K562 (cell line): ENCODE measurements at regions not wholly inside any gene's neighbourhood (a gene's known extent, or its start where the extent isn't known, plus 50 kb on each side); places are given as distances from the start of the nearest gene placed in this dataset.

Source experiments
- BHLHE40 ChIP-seq: IDR thresholded peaks from 2 replicates; pipeline ENCODE4 v1.6.1; 2011; ENCODE audit warnings: low read length, improper control_type of control experiment
- CAMTA2 ChIP-seq: fragments of 250-450 bp; sonication (Bioruptor Pico); conservative IDR thresholded peaks from 2 replicates; pipeline ENCODE4 v1.5.1; 2022
- CBX1 ChIP-seq: sonication (generic); IDR thresholded peaks from 2 replicates; pipeline ENCODE4 v1.6.1; 2016; ENCODE audit warnings: antibody characterized with exemption, low read depth, mild to moderate bottlenecking
- DLX4 ChIP-seq: fragments of 250-450 bp; sonication (Bioruptor Pico); IDR thresholded peaks from 2 replicates; pipeline ENCODE4 v1.6.1; 2021; ENCODE audit warnings: mild to moderate bottlenecking
- DMBX1 ChIP-seq: fragments of 250-450 bp; sonication (Bioruptor Pico); IDR thresholded peaks from 2 replicates; pipeline ENCODE4 v1.8.0; 2022; ENCODE audit warnings: inconsistent platforms, mild to moderate bottlenecking, moderate library complexity, borderline replicate concordance
- E2F8 ChIP-seq: fragments of 450-650 bp; IDR thresholded peaks from 2 replicates; pipeline ENCODE4 v1.7.1; 2018; ENCODE audit warnings: mild to moderate bottlenecking, low read depth; ENCODE audit not compliant: partially characterized antibody
- ELF1 ChIP-seq: fragments of 200-800 bp; sonication (Bioruptor generic); IDR thresholded peaks from 2 replicates; pipeline ENCODE4 v1.6.1; 2016; ENCODE audit warnings: missing genetic modification characterization, missing compliant biosample characterization
- FOXK1 ChIP-seq: sonication (generic); formaldehyde crosslinking; IDR thresholded peaks from 2 replicates; pipeline ENCODE4 v1.8.0; 2022; ENCODE audit warnings: missing genetic modification reagents, mild to moderate bottlenecking, borderline replicate concordance
- GMEB1 ChIP-seq: fragments of 250-450 bp; sonication (Bioruptor Pico); IDR thresholded peaks from 2 replicates; pipeline ENCODE4 v1.4.0; 2020; ENCODE audit warnings: mild to moderate bottlenecking
- KDM2B ChIP-seq: fragments of 250-450 bp; sonication (Bioruptor Pico); IDR thresholded peaks from 2 replicates; pipeline ENCODE4 v1.8.0; 2021; ENCODE audit warnings: mild to moderate bottlenecking, moderate library complexity
- MCM2 ChIP-seq: fragments of 450-650 bp; IDR thresholded peaks from 2 replicates; pipeline ENCODE4 v1.6.1; 2017; ENCODE audit warnings: low read depth, mild to moderate bottlenecking
- NONO ChIP-seq, 2 experiments: fragments of 200-400 bp in 1 of 2; fragments of 450-650 bp in 1 of 2; formaldehyde crosslinking in 1 of 2; IDR thresholded peaks; 2 replicates each; pipeline ENCODE4 v1.6.1; 2017; ENCODE audit warnings: low read depth in 2 of 2, mild to moderate bottlenecking in 2 of 2, moderate library complexity in 2 of 2, low read length in 1 of 2
- NR0B1 ChIP-seq: fragments of 450-650 bp; IDR thresholded peaks from one replicate; pipeline ENCODE4 v1.6.1; 2018; ENCODE audit warnings: mild to moderate bottlenecking, moderate library complexity; ENCODE audit not compliant: partially characterized antibody
- RBBP5 ChIP-seq: fragments of 200-600 bp; sonication (generic); IDR thresholded peaks from 2 replicates; pipeline ENCODE4 v1.6.1; 2012; ENCODE audit warnings: borderline replicate concordance, mild to moderate bottlenecking, low read length, control low read depth, inconsistent platforms; ENCODE audit not compliant: insufficient read depth, poor library complexity, severe bottlenecking
- SRSF9 ChIP-seq: fragments of 200-400 bp; formaldehyde crosslinking; IDR thresholded peaks from 2 replicates; pipeline ENCODE4 v1.6.1; 2017; ENCODE audit warnings: low read depth, low read length, borderline replicate concordance
- TARDBP ChIP-seq: fragments of 450-650 bp; IDR thresholded peaks from 2 replicates; pipeline ENCODE4 v1.6.1; 2016
- TSHZ1 ChIP-seq: fragments of 250-450 bp; sonication (Bioruptor Pico); IDR thresholded peaks from 2 replicates; pipeline ENCODE4 v1.4.0; 2020; ENCODE audit warnings: mild to moderate bottlenecking, moderate library complexity
- ZNF764 ChIP-seq: fragments of 250-450 bp; sonication (Bioruptor Pico); IDR thresholded peaks from 2 replicates; pipeline ENCODE4 v1.4.0; 2020; ENCODE audit warnings: low read depth, mild to moderate bottlenecking, moderate library complexity

- TF ChIP-seq NR0B1 (no peak), MCM2 (no peak), TARDBP (no peak), FOXK1 (no peak), E2F8 (no peak), KDM2B (CRISPR knock-in tag) (no peak), BHLHE40 (peak; percentile 94), TSHZ1 (no peak), RBBP5 (no peak), NONO (IDR thresholded peaks at IDR 0.05; ENCODE audit: low read depth in 2 of 2, low read length in 1 of 2) (peak in 1 of 2 experiments; percentile 72; a peak in 1 of 4 replicates), DMBX1 (CRISPR knock-in tag) (peak; percentile 89), SRSF9 (no peak), DLX4 (CRISPR knock-in tag) (no peak), GMEB1 (CRISPR knock-in tag) (no peak), CAMTA2 (no peak), ELF1 (tag) (peak; percentile 58; the same call in 1 of the 2 replicates), ZNF764 (CRISPR knock-in tag) (no peak), CBX1 (no peak)
Measured at GRCh38 chr1:244354810-244355278, 96.9 kb downstream of the ADSS2 start (continued).
